Caco-2 (cell line): ENCODE measurements at regions not wholly inside any gene's neighbourhood (a gene's known extent, or its start where the extent isn't known, plus 50 kb on each side); places are given as distances from the start of the nearest gene placed in this dataset.

ENCODE experiments used
- BruUV-seq: library from RNA; stranded (reverse); fragments of 400-500 nt; replicated peaks from 2 replicates; lab custom pipeline; 2021; lab: Mats Ljungman, UMichigan
- CTCF ChIA-PET: fragments of 300-600 bp; sonication (Branson Sonifier 250); formaldehyde crosslinking; loops from one replicate; lab custom pipeline; 2022; ENCODE audit warnings: antibody characterized with exemption; lab: Charles Lee
- POLR2A ChIA-PET: fragments of 300-600 bp; sonication (Branson Sonifier 250); formaldehyde crosslinking; loops from one replicate; lab custom pipeline; 2022; ENCODE audit warnings: antibody characterized with exemption; lab: Charles Lee
- DNase-seq, 2 experiments: peaks; one replicate each; pipeline versions ENCODE4 v3.0.0 to v3.0.0-alpha.2; 2020 to 2022
- H3K27me3 ChIP-seq: replicated peaks from 2 replicates; pipeline ENCODE4 v1.6.0; 2011; ENCODE audit warnings: low read length; ENCODE audit not compliant: control insufficient read depth, insufficient read depth
- H3K36me3 ChIP-seq: 2 replicates; pipeline ENCODE4 v1.5.1; 2011; ENCODE audit warnings: low read length; ENCODE audit not compliant: control insufficient read depth, insufficient read depth
- H3K4me1 ChIP-seq: fragments of 250-450 bp; sonication (Bioruptor Pico); 2 replicates; pipeline ENCODE4 v1.5.1; 2020; ENCODE audit warnings: mild to moderate bottlenecking
- H3K4me3 ChIP-seq: 2 replicates; pipeline ENCODE4 v1.5.1; 2011; ENCODE audit warnings: low read depth, mild to moderate bottlenecking, control low read depth, low read length
- H3K9me3 ChIP-seq: fragments of 250-450 bp; sonication (Bioruptor Pico); 2 replicates; pipeline ENCODE4 v1.5.1; 2020; ENCODE audit warnings: mild to moderate bottlenecking, moderate library complexity
- H3K27ac Mint-ChIP-seq: one replicate; pipeline ENCODE4 v1.8.0; 2022; ENCODE audit warnings: mixed read lengths; ENCODE audit not compliant: unreplicated experiment
- H3K27me3 Mint-ChIP-seq: one replicate; pipeline ENCODE4 v1.8.0; 2022; ENCODE audit warnings: mixed read lengths; ENCODE audit not compliant: insufficient read depth, unreplicated experiment
- H3K36me3 Mint-ChIP-seq: one replicate; pipeline ENCODE4 v1.8.0; 2022; ENCODE audit warnings: mild to moderate bottlenecking, mixed read lengths; ENCODE audit not compliant: insufficient read depth, unreplicated experiment
- H3K4me1 Mint-ChIP-seq: one replicate; pipeline ENCODE4 v1.8.0; 2022; ENCODE audit warnings: low read depth, mixed read lengths; ENCODE audit not compliant: unreplicated experiment
- H3K4me3 Mint-ChIP-seq: one replicate; pipeline ENCODE4 v1.8.0; 2022; ENCODE audit warnings: mild to moderate bottlenecking, moderate library complexity, mixed read lengths; ENCODE audit not compliant: unreplicated experiment
- H3K9me3 Mint-ChIP-seq: one replicate; pipeline ENCODE4 v1.8.0; 2022; ENCODE audit warnings: mixed read lengths; ENCODE audit not compliant: unreplicated experiment
- intact Hi-C: fragments of 100-400 bp; cut with micrococcal nuclease; formaldehyde crosslinking; loops from one replicate; pipeline ENCODE4 v1.10.0; 2022; ENCODE audit not compliant: unreplicated experiment
- TF ChIP-seq, protein P1 (sequence below), 2 experiments: fragments of 200-600 bp in 1 of 2; IDR thresholded peaks; 1 replicate in 1 of 2; 2 replicates in 1 of 2; pipeline versions ENCODE4 v1.5.1 to v1.8.0; 2011 to 2022; ENCODE audit warnings: antibody characterized with exemption in 1 of 2, control low read depth in 1 of 2, inconsistent platforms in 1 of 2, low read depth in 1 of 2, low read length in 1 of 2, mild to moderate bottlenecking in 1 of 2, moderate library complexity in 1 of 2; ENCODE audit not compliant: insufficient read depth in 1 of 2, severe bottlenecking in 1 of 2, unreplicated experiment in 1 of 2

DNA sequence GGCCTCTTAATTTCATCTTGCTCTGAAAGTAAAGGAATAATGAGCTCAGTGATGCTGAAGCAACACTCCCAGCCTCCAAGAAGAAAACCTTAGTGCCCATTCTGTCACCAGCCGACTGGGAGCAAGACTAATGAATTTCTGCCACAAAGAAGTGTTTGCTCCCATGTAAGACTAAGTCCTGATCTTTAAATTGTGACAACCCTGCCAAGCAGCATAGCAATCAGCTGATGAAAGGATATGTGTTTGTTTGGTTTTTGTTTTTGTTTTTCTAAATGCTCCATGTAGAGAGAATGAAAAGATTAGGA lies 113.7 kb upstream of the PALMD start:
- Histone ChIP-seq H3K36me3 (no peaks in the 10 kb centered on the region), H3K4me1 (no peaks in the 10 kb centered on the region), H3K27me3 (no peaks in the 10 kb centered on the region), H3K9me3 (no peaks in the 10 kb centered on the region), H3K4me3 (no peak overlapping the region)
- BruUV-seq: no TSS peak
- TF ChIP-seq, protein P1, sequence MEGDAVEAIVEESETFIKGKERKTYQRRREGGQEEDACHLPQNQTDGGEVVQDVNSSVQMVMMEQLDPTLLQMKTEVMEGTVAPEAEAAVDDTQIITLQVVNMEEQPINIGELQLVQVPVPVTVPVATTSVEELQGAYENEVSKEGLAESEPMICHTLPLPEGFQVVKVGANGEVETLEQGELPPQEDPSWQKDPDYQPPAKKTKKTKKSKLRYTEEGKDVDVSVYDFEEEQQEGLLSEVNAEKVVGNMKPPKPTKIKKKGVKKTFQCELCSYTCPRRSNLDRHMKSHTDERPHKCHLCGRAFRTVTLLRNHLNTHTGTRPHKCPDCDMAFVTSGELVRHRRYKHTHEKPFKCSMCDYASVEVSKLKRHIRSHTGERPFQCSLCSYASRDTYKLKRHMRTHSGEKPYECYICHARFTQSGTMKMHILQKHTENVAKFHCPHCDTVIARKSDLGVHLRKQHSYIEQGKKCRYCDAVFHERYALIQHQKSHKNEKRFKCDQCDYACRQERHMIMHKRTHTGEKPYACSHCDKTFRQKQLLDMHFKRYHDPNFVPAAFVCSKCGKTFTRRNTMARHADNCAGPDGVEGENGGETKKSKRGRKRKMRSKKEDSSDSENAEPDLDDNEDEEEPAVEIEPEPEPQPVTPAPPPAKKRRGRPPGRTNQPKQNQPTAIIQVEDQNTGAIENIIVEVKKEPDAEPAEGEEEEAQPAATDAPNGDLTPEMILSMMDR (IDR thresholded peaks at IDR 0.05; ENCODE audit: insufficient read depth in 1 of 2, low read depth in 1 of 2, low read length in 1 of 2, severe bottlenecking in 1 of 2, unreplicated experiment in 1 of 2): no peak
- Mint-ChIP-seq H3K4me1 (no peaks in the 10 kb centered on the region), H3K4me3 (no peak overlapping the region), H3K36me3 (no peaks in the 10 kb centered on the region), H3K9me3 (no peaks in the 10 kb centered on the region), H3K27me3 (no peaks in the 10 kb centered on the region), H3K27ac (no peak overlapping the region)
- intact Hi-C loops: no loop called here
- CTCF ChIA-PET: no interaction called here
- POLR2A ChIA-PET: no interaction called here
- DNase-seq: no peak

DNA sequence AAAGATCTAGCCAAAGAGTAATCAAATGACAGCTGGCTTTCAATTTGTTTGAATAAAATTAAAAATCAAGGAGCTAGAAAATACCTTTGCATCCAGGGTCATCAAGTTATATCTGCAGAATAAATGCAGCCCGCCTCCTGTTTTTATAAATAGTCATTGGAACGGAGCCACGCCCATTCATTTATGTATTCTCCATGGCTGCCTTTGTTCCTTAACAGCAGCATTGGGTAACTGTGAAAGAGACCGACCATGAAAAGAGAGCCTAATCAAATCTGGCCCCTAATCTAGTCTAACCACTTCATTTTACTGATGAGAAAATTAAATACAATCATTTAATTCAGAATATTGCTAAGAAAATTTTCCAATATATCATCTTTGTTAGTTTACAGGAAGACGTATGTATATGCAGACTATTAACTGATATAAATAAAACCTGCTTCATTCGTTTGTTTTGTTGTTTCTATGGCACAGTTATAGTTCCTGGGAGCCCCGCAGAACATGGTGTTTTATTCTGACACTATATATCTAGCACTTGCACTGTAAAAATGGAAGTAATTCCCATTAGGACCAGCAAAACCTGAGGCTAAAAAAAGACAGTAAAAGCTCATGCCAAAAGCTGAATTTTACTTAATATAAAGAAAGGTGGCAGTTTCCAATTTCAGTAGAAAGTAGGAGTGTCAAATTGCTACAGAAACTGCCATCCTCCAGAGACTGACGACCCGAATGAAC lies 111.8 kb upstream of the PALMD start:
- Histone ChIP-seq H3K4me3 (no peak overlapping the region), H3K4me1 (no peaks in the 10 kb centered on the region), H3K9me3 (no peaks in the 10 kb centered on the region), H3K27me3 (no peaks in the 10 kb centered on the region), H3K36me3 (no peaks in the 10 kb centered on the region)
- Mint-ChIP-seq H3K4me1 (peaks cover 5% of the 10 kb centered on the region), H3K9me3 (no peaks in the 10 kb centered on the region), H3K27ac (no peak overlapping the region), H3K27me3 (no peaks in the 10 kb centered on the region), H3K4me3 (no peak overlapping the region), H3K36me3 (no peaks in the 10 kb centered on the region)
- BruUV-seq: no TSS peak
- intact Hi-C loops: no loop called here
- ChIA-PET POLR2A (no interaction called here), CTCF (interaction anchor here (0.6 kb wide), 1 partner anchor 185 kb away, joined by 4 read pairs; no protein-coding TSS in a partner anchor)
- TF ChIP-seq, protein P1 (IDR thresholded peaks at IDR 0.05; ENCODE audit: insufficient read depth in 1 of 2, low read depth in 1 of 2, low read length in 1 of 2, severe bottlenecking in 1 of 2, unreplicated experiment in 1 of 2): no peak
- DNase-seq: no peak

DNA sequence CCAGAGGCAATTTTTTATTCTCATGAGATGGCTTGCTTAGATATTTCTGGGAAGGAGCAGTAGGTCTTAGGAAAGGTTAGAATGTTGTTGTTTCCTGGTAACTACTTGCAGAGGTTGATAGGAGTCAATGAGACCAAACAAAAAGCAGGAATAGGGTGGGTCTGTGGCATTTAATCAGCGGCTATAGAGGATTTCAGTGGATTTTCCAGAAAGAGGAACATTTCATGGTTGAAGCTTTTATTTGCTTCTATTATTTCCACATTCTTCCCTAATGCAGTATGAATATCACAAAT lies 111.3 kb upstream of the PALMD start:
- Mint-ChIP-seq H3K4me3 (no peak overlapping the region), H3K27me3 (no peaks in the 10 kb centered on the region), H3K36me3 (no peaks in the 10 kb centered on the region), H3K9me3 (no peaks in the 10 kb centered on the region), H3K27ac (no peak overlapping the region), H3K4me1 (peaks cover 5% of the 10 kb centered on the region)
- no peak for DNase-seq
- BruUV-seq: no TSS peak
- Histone ChIP-seq H3K4me1 (no peaks in the 10 kb centered on the region), H3K9me3 (no peaks in the 10 kb centered on the region), H3K27me3 (no peaks in the 10 kb centered on the region), H3K4me3 (no peak overlapping the region), H3K36me3 (no peaks in the 10 kb centered on the region)
- TF ChIP-seq, protein P1 (IDR thresholded peaks at IDR 0.05; ENCODE audit: insufficient read depth in 1 of 2, low read depth in 1 of 2, low read length in 1 of 2, severe bottlenecking in 1 of 2, unreplicated experiment in 1 of 2): no peak
- intact Hi-C loops: no loop called here
- POLR2A ChIA-PET: no interaction called here
- CTCF ChIA-PET: no interaction called here
